Colonic mucosa (tissue), 4 donors: ENCODE measurements at regions not wholly inside any gene's neighbourhood (a gene's known extent, or its start where the extent isn't known, plus 50 kb on each side); places are given as distances from the start of the nearest gene placed in this dataset.

Experiments used
- DNase-seq: peaks from one replicate; pipeline ENCODE4 v3.0.0-alpha.2; 2020
- H3K27ac ChIP-seq: fragments of 200-600 bp; one replicate; pipeline ENCODE4 v1.8.0; 2021
- H3K27me3 ChIP-seq: fragments of 200-600 bp; one replicate; pipeline ENCODE4 v1.8.0; 2021
- H3K36me3 ChIP-seq: fragments of 200-600 bp; one replicate; pipeline ENCODE4 v1.8.0; 2021
- H3K4me1 ChIP-seq: fragments of 200-600 bp; one replicate; pipeline ENCODE4 v1.8.0; 2021; ENCODE audit warnings: mild to moderate bottlenecking
- H3K4me3 ChIP-seq: fragments of 200-600 bp; one replicate; pipeline ENCODE4 v1.8.0; 2021
- H3K9ac ChIP-seq, 2 donors: one replicate each; pipeline ENCODE4 v1.7.0; 2013; ENCODE audit warnings: control low read depth in 2 of 2, low read depth in 2 of 2, low read length in 2 of 2
- H3K9me3 ChIP-seq: fragments of 200-600 bp; one replicate; pipeline ENCODE4 v1.8.0; 2021
- intact Hi-C: fragments of 100-400 bp; cut with DNase I; formaldehyde crosslinking; loops from one replicate; pipeline ENCODE4 v1.14.1; 2022
- TF ChIP-seq, protein P1 (sequence below): fragments of 200-600 bp; IDR thresholded peaks from one replicate; pipeline ENCODE4 v1.8.0; 2022; ENCODE audit warnings: antibody characterized with exemption, mild to moderate bottlenecking
- donor health status: healthy.
- donor health status: DM: no; HTN: no; CAD: no.
- donor health status: DM: no; HTN: no; CAD: no.

DNA sequence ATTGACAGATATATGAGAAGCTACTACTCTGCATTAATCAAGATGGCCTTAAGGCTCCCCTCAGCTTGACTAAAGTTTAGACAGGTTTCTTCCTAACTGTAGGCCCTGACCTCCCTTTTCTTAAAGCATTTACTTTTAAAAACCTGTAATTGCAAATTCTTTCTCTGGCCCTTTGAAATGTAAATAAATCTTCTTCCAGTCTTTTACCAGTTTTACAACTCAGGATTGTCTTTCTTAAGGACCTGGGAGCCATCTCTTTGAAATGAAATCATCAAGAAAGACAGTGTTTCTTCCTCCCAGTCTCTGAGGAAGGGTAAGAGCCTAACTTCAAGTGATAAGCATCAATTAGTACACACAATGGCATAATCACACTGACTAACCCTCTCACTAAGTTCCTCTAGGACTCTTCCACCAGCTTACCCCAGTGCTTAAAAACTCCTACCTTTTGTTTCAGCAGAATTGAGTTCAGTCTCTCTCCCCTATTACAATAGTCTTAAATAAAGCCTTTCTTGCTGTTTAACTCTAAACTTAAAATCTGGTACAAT is 58.7 kb upstream of the CDH20 start:
- H3K36me3 ChIP-seq, result no peaks in the 10 kb centered on the region
- TF ChIP-seq, protein P1, sequence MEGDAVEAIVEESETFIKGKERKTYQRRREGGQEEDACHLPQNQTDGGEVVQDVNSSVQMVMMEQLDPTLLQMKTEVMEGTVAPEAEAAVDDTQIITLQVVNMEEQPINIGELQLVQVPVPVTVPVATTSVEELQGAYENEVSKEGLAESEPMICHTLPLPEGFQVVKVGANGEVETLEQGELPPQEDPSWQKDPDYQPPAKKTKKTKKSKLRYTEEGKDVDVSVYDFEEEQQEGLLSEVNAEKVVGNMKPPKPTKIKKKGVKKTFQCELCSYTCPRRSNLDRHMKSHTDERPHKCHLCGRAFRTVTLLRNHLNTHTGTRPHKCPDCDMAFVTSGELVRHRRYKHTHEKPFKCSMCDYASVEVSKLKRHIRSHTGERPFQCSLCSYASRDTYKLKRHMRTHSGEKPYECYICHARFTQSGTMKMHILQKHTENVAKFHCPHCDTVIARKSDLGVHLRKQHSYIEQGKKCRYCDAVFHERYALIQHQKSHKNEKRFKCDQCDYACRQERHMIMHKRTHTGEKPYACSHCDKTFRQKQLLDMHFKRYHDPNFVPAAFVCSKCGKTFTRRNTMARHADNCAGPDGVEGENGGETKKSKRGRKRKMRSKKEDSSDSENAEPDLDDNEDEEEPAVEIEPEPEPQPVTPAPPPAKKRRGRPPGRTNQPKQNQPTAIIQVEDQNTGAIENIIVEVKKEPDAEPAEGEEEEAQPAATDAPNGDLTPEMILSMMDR, result no peak

DNA sequence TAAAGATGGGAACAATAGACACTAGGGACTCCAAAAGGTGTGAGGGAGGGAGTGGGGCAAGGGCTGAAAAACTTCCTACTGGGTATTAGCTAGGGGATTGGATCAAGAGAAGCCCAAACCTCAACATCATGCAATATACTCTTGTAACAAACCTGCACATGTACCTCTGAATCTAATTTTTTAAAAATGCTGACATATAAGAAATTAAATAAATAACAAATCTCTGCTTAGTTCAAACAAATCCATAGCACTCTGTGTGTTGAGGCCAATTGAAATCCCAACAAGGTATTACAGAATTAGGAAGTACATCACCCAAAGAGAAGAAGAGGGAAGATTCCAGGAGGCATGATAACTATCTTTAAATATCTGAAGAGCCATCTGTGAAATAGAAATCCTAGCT is 55.4 kb upstream of the CDH20 start:
- H3K36me3 ChIP-seq, result no peaks in the 10 kb centered on the region

More for the DNA sequence above, 58.7 kb upstream of the CDH20 start:
- intact Hi-C loops, result no loop called here
- no peak for DNase-seq
- Histone ChIP-seq H3K9ac (no peak overlapping the region), H3K27ac (no peak overlapping the region), H3K4me1 (no peaks in the 10 kb centered on the region), H3K9me3 (no peaks in the 10 kb centered on the region), H3K27me3 (no peaks in the 10 kb centered on the region), H3K4me3 (no peak overlapping the region)

DNA sequence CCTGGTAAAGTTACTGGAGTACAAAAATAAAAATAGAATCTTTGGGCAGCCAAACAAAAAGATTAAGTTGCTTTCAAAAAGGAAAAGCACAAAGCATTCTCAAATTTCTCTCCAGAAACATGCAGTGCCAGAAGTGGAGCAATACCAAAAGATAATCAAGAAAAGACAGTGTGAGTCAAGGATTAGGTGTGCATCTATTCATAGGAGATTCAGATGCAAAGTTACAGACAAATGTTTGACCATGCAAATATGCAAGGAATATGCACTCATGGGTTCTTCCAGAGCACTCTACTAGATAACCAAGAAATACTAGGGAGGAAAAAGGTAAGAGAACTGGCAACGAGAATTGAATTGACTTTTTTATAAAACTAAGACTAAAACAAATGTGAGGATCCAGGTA is 51.8 kb upstream of the CDH20 start:
- TF ChIP-seq, protein P1, result no peak
- Histone ChIP-seq H3K27ac (no peak overlapping the region), H3K27me3 (no peaks in the 10 kb centered on the region), H3K4me1 (no peaks in the 10 kb centered on the region), H3K4me3 (no peak overlapping the region), H3K9me3 (no peaks in the 10 kb centered on the region), H3K36me3 (no peaks in the 10 kb centered on the region), H3K9ac (no peak overlapping the region)
- DNase-seq, result no peak
- intact Hi-C loops, result no loop called here

More for the DNA sequence above, 55.4 kb upstream of the CDH20 start:
- H3K27me3 ChIP-seq, result no peaks in the 10 kb centered on the region
- intact Hi-C loops, result no loop called here
- no peak for DNase-seq
- no peaks in the 10 kb centered on the region for H3K9me3 ChIP-seq
- H3K9ac ChIP-seq, result no peak overlapping the region
- TF ChIP-seq, protein P1, result no peak
- no peaks in the 10 kb centered on the region for H3K4me1 ChIP-seq
- no peak overlapping the region for H3K4me3 ChIP-seq
- no peak overlapping the region for H3K27ac ChIP-seq

DNA sequence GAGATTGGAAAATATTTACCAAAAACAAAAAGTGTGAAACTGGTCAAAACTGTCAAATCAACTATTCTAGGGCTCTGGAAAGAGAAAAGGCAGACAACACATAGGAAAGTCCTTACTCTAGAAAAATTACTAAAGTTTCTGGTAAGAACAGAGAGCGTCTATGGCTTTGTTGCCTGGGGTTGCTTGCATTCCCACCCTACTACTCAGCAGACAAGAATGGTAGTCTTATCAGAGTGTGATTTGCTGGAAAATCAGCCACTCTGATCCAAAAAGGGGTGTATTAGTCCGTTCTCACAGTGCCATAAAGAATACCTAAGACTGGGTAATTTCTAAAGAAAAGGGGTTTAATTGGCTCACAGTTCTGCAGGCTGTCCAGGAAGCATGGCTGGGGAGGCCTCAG is 50.3 kb upstream of the CDH20 start:
- H3K27ac ChIP-seq, result no peak overlapping the region
- no peak overlapping the region for H3K4me3 ChIP-seq
- intact Hi-C loops, result no loop called here
- TF ChIP-seq, protein P1, result no peak
- H3K36me3 ChIP-seq, result no peaks in the 10 kb centered on the region
- H3K27me3 ChIP-seq, result no peaks in the 10 kb centered on the region
- H3K9me3 ChIP-seq, result no peaks in the 10 kb centered on the region
- H3K4me1 ChIP-seq, result no peaks in the 10 kb centered on the region
- H3K9ac ChIP-seq, result no peak overlapping the region
- no peak for DNase-seq
